HFF-Myc (cell line): ENCODE measurements at regions not wholly inside any gene's neighbourhood (a gene's known extent, or its start where the extent isn't known, plus 50 kb on each side); places are given as distances from the start of the nearest gene placed in this dataset.

ENCODE experiments used
- DNase-seq: peaks from one replicate; pipeline ENCODE4 v3.0.0-alpha.2; 2011; ENCODE audit warnings: low read depth; ENCODE audit errors: extremely low read depth
- H3K4me3 ChIP-seq: replicated peaks from 2 replicates; pipeline ENCODE4 v1.5.1; 2011; ENCODE audit warnings: low read depth, mild to moderate bottlenecking, control low read depth, low read length
- CTCF ChIP-seq: IDR thresholded peaks from 2 replicates; pipeline ENCODE4 v1.5.1; 2012; ENCODE audit warnings: mild to moderate bottlenecking, low read depth, low read length, control low read depth; ENCODE audit errors: missing control alignments

DNA sequence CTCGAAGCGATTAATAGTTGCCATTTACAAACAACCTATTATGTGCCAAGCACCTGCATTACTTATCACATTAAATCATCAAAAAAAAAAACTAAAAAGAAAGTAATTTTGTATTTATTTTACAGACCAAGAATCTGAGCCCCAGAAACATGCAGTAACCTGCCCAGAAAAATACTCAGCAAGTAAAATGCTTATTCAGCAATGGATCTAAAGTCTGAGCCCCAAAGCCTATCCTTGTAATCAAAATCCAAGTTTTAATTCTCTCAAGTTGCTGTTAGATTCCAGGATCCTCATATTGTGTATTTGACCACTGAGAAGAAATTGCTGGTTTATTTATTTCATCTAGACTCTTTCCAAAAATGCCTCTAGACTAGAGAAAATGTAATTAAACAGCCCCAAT, 783.3 kb upstream of the API5 start:
- TF ChIP-seq CTCF, result no peak
- DNase-seq, result no peak
- H3K4me3 ChIP-seq, result no peak overlapping the region

GRCh38 chr11:42528911-42529310, 782.9 kb upstream of the API5 start:
- no peak overlapping the region for H3K4me3 ChIP-seq
- no peak for DNase-seq
- no peak for TF ChIP-seq CTCF

DNA sequence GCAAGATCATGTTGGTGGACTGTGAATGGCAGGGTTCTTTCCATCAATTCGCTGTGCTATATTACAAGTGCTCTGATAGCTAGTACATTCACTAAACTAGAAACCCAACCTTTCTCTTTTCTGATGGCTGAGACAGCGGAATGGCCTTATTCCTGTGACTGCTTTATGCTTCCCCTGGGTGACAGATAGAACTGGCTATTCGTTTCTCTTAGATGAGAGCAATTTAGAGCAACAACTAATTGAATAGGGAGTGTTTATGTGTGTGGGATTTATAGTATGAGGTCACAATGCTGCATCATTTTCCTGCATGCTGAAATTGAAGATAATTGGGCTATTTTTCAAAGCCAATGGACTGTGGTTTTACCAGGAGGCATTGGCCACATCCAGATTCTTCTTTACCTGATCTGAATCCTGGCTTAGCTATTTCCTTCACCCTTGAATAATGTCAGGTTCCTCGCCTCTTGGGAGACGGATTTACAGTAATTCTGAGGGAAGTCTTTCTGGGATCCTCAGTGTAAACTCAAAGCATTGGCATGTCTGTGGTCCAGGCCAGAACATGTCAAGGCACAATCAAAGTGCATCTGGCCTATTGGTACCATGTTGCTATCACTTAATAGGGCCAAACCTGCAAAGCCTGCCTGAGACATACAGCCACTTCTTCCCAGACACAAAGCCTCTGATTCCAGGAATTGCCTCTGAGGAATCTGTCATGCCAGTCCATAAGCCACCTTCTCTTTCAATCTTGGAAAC, 775.0 kb upstream of the API5 start:
- H3K4me3 ChIP-seq, result no peak overlapping the region
- TF ChIP-seq CTCF, result no peak
- no peak for DNase-seq

- no peak for TF ChIP-seq CTCF
- no peak overlapping the region for H3K4me3 ChIP-seq
- no peak for DNase-seq
Measured at GRCh38 chr11:42542336-42542735, 769.5 kb upstream of the API5 start.

DNA sequence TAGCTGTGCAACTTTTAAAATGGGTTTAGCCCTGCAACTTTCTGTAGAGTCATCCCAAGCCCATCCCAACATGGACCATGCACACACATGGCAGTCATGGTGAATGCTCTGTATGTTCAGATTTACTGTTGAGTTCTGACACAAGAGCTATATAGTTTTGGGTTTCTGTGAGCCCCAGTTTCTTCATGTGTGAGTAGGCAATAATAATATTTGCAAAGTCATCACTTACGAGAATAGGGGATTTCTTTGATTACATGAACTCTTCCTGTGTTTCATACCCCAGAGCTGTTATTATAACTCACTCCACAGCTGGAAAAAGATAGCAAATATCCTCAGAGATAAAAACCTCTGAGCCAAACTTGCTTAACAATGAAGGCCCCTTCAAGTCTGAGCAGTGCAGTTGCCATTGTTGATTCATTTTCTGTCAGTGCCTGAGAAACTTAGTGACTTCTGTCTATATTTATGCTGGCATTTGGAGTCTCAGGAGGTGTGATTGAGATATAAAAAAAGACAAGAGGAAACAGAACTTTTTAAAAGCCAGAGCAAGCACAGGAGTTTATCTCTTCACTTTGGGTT, 767.9 kb upstream of the API5 start:
- DNase-seq, result no peak
- TF ChIP-seq CTCF, result no peak
- no peak overlapping the region for H3K4me3 ChIP-seq

- DNase-seq, result no peak
- no peak for TF ChIP-seq CTCF
- no peak overlapping the region for H3K4me3 ChIP-seq
Measured at GRCh38 chr11:42544726-42545125, 767.1 kb upstream of the API5 start.
